ENCODE measurements at regions not wholly inside any gene's neighbourhood (a gene's known extent, or its start where the extent isn't known, plus 50 kb on each side); places are given as distances from the start of the nearest gene placed in this dataset.

DNA sequence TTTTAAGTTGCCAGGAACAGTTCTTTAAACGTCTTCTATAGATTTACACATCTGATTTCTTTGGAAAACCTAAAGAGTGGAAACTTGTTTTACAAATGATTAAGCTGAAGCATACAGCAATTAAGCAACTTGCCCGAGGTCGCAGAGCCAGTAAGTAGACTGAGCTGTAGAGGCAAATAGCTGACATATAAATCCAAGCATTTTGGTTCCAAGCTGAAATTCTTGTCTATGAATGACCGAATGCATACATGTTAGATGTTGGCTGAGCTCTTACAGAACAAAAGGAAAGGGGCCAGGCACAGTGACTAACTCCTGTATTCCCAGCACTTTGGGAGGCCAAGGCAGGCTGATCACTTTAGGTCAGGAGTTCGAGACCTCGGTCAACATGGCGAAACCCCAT lies 101.8 kb upstream of the SGK1 start:
- Mint-ChIP-seq H3K4me3 (ENCODE audit: unreplicated experiment) (no peak overlapping the region), H3K36me3 (ENCODE audit: insufficient read depth, unreplicated experiment) (peaks cover 4% of the 10 kb centered on the region), H3K27ac (ENCODE audit: low read depth, unreplicated experiment) (no peak overlapping the region), H3K9me3 (ENCODE audit: unreplicated experiment) (no peaks in the 10 kb centered on the region), H3K4me1 (ENCODE audit: insufficient read depth, unreplicated experiment) (peaks cover 31% of the 10 kb centered on the region), H3K27me3 (ENCODE audit: insufficient read depth, unreplicated experiment) (no peaks in the 10 kb centered on the region)
- DNase-seq (ENCODE audit: unreplicated experiment) = no peak
- no peak for TF ChIP-seq CTCF (IDR thresholded peaks at IDR 0.05; ENCODE audit: unreplicated experiment)
- BruUV-seq (replicated peaks) = no TSS peak
- POLR2A ChIA-PET = no interaction called here
- CTCF ChIA-PET = interaction anchor here (0.6 to 0.7 kb wide), 2 partner anchors 10 to 403 kb away, joined by 3 read pairs; no protein-coding TSS in a partner anchor
- intact Hi-C loops (cut with micrococcal nuclease) = loop anchor here (5.0 kb wide), 1 partner anchor 242 kb away; no protein-coding TSS in a partner anchor

DNA sequence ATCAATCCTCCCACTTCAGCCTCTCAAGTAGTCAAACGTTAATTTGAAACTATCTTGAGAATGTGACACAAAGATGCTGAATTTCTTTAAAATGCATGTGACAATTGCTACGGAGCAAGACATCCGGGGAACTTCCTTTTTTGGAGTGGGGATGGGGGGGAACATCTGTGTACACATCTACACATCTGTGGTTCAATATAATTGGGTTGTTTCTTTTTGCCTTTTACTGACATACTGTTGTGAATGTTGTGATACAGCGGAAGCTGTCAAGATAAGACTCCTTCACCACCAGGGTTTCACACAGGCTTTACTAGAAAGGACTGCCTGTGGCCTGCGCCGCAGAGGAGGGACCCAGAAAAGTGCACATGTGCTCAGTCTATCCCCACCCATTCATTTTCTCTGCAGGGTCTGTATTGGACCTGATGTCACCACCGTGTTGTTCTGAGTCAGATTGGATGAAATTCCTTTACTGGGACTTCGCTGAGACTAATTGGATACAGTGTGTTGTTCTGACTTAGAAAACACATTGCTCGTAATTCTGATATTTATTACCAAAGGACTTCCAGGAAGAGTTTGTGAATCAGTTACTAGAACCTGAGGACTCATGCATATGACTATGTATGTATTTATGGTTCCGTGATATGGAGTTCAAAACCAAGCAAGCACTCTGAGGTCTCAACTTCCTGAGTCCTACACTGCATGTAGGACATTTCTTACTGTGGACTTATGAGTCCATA lies 98.7 kb upstream of the SGK1 start:
- H3K27me3 Mint-ChIP-seq (ENCODE audit: insufficient read depth, unreplicated experiment) = no peaks in the 10 kb centered on the region
- no peak for DNase-seq (ENCODE audit: unreplicated experiment)
- BruUV-seq (replicated peaks) = no TSS peak

DNA sequence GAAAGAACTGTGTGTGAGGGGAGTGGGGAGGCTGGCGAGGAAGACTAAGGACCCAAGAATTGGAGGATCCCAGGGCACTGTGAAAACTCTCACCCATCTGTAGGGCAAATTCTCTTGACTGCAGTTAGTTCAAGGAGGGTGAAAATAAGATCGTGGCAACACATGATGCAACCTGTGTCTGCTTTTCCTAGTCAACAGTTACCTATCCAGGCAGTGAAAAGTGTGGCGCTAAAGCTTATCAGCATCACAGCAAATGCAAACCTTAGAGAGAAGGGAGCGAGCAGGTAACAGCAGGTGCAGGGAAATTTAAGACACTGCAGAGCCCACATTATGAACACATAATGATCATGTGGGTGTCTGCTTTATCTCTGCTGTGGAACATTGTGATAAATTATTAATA lies 97.7 kb upstream of the SGK1 start:
- no peak for TF ChIP-seq CTCF (IDR thresholded peaks at IDR 0.05; ENCODE audit: unreplicated experiment)
- Mint-ChIP-seq H3K4me1 (ENCODE audit: insufficient read depth, unreplicated experiment) (peaks cover 9% of the 10 kb centered on the region), H3K4me3 (ENCODE audit: unreplicated experiment) (no peak overlapping the region), H3K27me3 (ENCODE audit: insufficient read depth, unreplicated experiment) (no peaks in the 10 kb centered on the region), H3K27ac (ENCODE audit: low read depth, unreplicated experiment) (no peak overlapping the region), H3K9me3 (ENCODE audit: unreplicated experiment) (no peaks in the 10 kb centered on the region), H3K36me3 (ENCODE audit: insufficient read depth, unreplicated experiment) (no peaks in the 10 kb centered on the region)
- intact Hi-C loops (cut with micrococcal nuclease) = no loop called here
- DNase-seq (ENCODE audit: unreplicated experiment) = no peak
- ChIA-PET CTCF (interaction anchor here (0.7 kb wide), 2 partner anchors 240 to 259 kb away, joined by 3 to 4 read pairs; no protein-coding TSS in a partner anchor), POLR2A (no interaction called here)
- no TSS peak for BruUV-seq (replicated peaks)

More for the DNA sequence above, 98.7 kb upstream of the SGK1 start:
- ChIA-PET POLR2A (interaction anchor here (0.6 kb wide), 1 partner anchor 397 kb away, joined by 3 read pairs; no protein-coding TSS in a partner anchor), CTCF (interaction anchor here (0.6 kb wide), 1 partner anchor 50 kb away, joined by 3 read pairs; no protein-coding TSS in a partner anchor)
- intact Hi-C loops (cut with micrococcal nuclease) = no loop called here
- no peak overlapping the region for H3K4me3 Mint-ChIP-seq (ENCODE audit: unreplicated experiment)
- H3K36me3 Mint-ChIP-seq (ENCODE audit: insufficient read depth, unreplicated experiment) = no peaks in the 10 kb centered on the region
- no peak overlapping the region for H3K27ac Mint-ChIP-seq (ENCODE audit: low read depth, unreplicated experiment)
- TF ChIP-seq CTCF (IDR thresholded peaks at IDR 0.05; ENCODE audit: unreplicated experiment) = no peak
- H3K4me1 Mint-ChIP-seq (ENCODE audit: insufficient read depth, unreplicated experiment) = peaks cover 18% of the 10 kb centered on the region
- H3K9me3 Mint-ChIP-seq (ENCODE audit: unreplicated experiment) = no peaks in the 10 kb centered on the region

DNA sequence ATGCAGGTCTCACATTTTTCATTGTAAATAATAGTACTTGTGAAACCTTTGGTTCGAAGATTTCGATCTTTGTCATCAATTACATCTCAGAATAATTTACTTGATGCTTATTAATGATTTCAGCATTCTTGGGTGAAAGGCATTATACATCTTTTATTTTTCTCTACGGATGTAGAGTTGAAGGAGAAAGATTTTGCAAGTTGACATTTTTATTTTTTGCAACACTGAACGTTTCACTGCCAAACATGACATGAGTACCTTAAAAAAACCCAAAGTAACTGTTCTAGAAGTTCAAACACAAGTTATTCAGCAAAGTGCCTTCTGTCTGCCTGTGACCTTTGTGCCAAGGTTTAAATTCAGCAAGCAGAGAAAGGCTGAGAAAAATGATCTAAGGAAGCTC lies 97.3 kb upstream of the SGK1 start:
- intact Hi-C loops (cut with micrococcal nuclease) = no loop called here
- Mint-ChIP-seq H3K4me1 (ENCODE audit: insufficient read depth, unreplicated experiment) (peaks cover 6% of the 10 kb centered on the region), H3K27ac (ENCODE audit: low read depth, unreplicated experiment) (no peak overlapping the region)

More for the DNA sequence above, 97.3 kb upstream of the SGK1 start:
- POLR2A ChIA-PET = no interaction called here
- Mint-ChIP-seq H3K27me3 (ENCODE audit: insufficient read depth, unreplicated experiment) (no peaks in the 10 kb centered on the region), H3K4me3 (ENCODE audit: unreplicated experiment) (no peak overlapping the region), H3K9me3 (ENCODE audit: unreplicated experiment) (no peaks in the 10 kb centered on the region), H3K36me3 (ENCODE audit: insufficient read depth, unreplicated experiment) (no peaks in the 10 kb centered on the region)
- CTCF ChIA-PET = interaction anchor here (0.7 kb wide), 2 partner anchors 241 to 259 kb away, joined by 3 to 4 read pairs; no protein-coding TSS in a partner anchor
- no peak for DNase-seq (ENCODE audit: unreplicated experiment)
- TF ChIP-seq CTCF (IDR thresholded peaks at IDR 0.05; ENCODE audit: unreplicated experiment) = no peak
- no TSS peak for BruUV-seq (replicated peaks)

Measured in MCF 10A (cell line).